Stomach smooth muscle (tissue), 2 donors: ENCODE measurements at regions not wholly inside any gene's neighbourhood (a gene's known extent, or its start where the extent isn't known, plus 50 kb on each side); places are given as distances from the start of the nearest gene placed in this dataset.
"Not testable (repeated sequence)": the region's sequence is repeated elsewhere in the genome, so short reads cannot be mapped to it uniquely, and the experiment has no call there.

Source experiments
- H3K27ac ChIP-seq: one replicate; pipeline ENCODE4 v1.7.0; 2013; ENCODE audit warnings: mild to moderate bottlenecking, low read length, inconsistent platforms
- H3K27me3 ChIP-seq, 2 donors: one replicate each; pipeline ENCODE4 v1.7.0; 2013; ENCODE audit warnings: low read length in 2 of 2; ENCODE audit not compliant: insufficient read depth in 2 of 2, control insufficient read depth in 1 of 2
- H3K36me3 ChIP-seq, 2 donors: one replicate each; pipeline ENCODE4 v1.7.0; 2013; ENCODE audit warnings: low read length in 2 of 2; ENCODE audit not compliant: control insufficient read depth in 2 of 2, insufficient read depth in 2 of 2
- H3K4me1 ChIP-seq: one replicate; pipeline ENCODE4 v1.7.0; 2013; ENCODE audit warnings: low read length; ENCODE audit not compliant: control insufficient read depth, insufficient read depth
- H3K4me3 ChIP-seq, 2 donors: one replicate each; pipeline ENCODE4 v1.7.0; 2013; ENCODE audit warnings: low read length in 2 of 2
- H3K9ac ChIP-seq, 2 donors: one replicate each; pipeline ENCODE4 v1.7.0; 2013; ENCODE audit warnings: low read length in 2 of 2, mild to moderate bottlenecking in 1 of 2
- H3K9me3 ChIP-seq, 2 donors: one replicate each; pipeline ENCODE4 v1.7.0; 2013; ENCODE audit warnings: low read length in 2 of 2; ENCODE audit not compliant: control insufficient read depth in 2 of 2
- donor health status: healthy.
- donor health status: Pancreatic carcinoma.

DNA sequence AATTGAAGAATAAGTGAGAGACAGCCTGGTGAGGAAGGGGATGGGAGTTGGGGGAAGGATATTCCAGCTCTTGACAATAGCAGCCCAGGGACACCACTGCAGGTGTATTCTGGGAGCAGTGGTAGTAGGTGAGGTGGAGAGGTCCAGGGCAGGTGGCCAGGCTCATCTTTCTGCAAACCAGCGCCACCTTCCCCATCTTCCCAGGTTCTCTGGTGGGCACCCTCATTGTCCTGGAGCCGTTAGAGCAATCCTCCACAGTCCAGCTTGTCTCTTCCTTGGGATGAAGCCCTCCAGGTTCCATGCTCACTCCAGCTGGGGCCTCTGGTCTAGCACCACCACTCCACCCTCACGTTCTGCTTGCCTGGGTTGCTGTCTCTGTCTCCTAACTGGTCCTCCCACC lies 97.0 kb downstream of the IER5 start:
- Histone ChIP-seq H3K9ac (no peak overlapping the region), H3K9me3 (no peaks in the 10 kb centered on the region), H3K4me3 (no peak overlapping the region), H3K27ac (no peak overlapping the region), H3K36me3 (no peaks in the 10 kb centered on the region), H3K27me3 (peaks cover 0 to 4% of the 10 kb centered on the region in 2 donors), H3K4me1 (peaks cover 6% of the 10 kb centered on the region)

- not testable (repeated sequence) for H3K4me3 ChIP-seq, H3K9ac ChIP-seq, H3K27me3 ChIP-seq, H3K4me1 ChIP-seq, H3K27ac ChIP-seq, H3K36me3 ChIP-seq, H3K9me3 ChIP-seq
These were observed 97.6 kb downstream of the IER5 start for GRCh38 chr1:181186133-181186532.

GRCh38 chr1:181187337-181188126 lies 99.0 kb downstream of the IER5 start:
- Histone ChIP-seq H3K4me3 (no peak overlapping the region), H3K9ac (no peak overlapping the region), H3K27me3 (peaks cover 0 to 4% of the 10 kb centered on the region in 2 donors), H3K4me1 (peaks cover 4% of the 10 kb centered on the region), H3K27ac (no peak overlapping the region), H3K36me3 (no peaks in the 10 kb centered on the region), H3K9me3 (no peaks in the 10 kb centered on the region)

GRCh38 chr1:181189245-181189644 lies 100.7 kb downstream of the IER5 start:
- Histone ChIP-seq H3K9ac (no peak overlapping the region), H3K27ac (no peak overlapping the region), H3K4me1 (peaks cover 4% of the 10 kb centered on the region)

GRCh38 chr1:181189691-181190363 lies 101.3 kb downstream of the IER5 start:
- Histone ChIP-seq H3K9ac (no peak overlapping the region), H3K4me3 (peak overlapping the region; percentile 21 to 29), H3K27ac (no peak overlapping the region), H3K4me1 (peaks cover 4% of the 10 kb centered on the region), H3K9me3 (no peaks in the 10 kb centered on the region), H3K36me3 (no peaks in the 10 kb centered on the region), H3K27me3 (peaks cover 0 to 4% of the 10 kb centered on the region in 2 donors)

More at GRCh38 chr1:181189245-181189644, 100.7 kb downstream of the IER5 start:
- Histone ChIP-seq H3K27me3 (peaks cover 0 to 4% of the 10 kb centered on the region in 2 donors), H3K9me3 (no peaks in the 10 kb centered on the region), H3K36me3 (no peaks in the 10 kb centered on the region), H3K4me3 (no peak overlapping the region)

DNA sequence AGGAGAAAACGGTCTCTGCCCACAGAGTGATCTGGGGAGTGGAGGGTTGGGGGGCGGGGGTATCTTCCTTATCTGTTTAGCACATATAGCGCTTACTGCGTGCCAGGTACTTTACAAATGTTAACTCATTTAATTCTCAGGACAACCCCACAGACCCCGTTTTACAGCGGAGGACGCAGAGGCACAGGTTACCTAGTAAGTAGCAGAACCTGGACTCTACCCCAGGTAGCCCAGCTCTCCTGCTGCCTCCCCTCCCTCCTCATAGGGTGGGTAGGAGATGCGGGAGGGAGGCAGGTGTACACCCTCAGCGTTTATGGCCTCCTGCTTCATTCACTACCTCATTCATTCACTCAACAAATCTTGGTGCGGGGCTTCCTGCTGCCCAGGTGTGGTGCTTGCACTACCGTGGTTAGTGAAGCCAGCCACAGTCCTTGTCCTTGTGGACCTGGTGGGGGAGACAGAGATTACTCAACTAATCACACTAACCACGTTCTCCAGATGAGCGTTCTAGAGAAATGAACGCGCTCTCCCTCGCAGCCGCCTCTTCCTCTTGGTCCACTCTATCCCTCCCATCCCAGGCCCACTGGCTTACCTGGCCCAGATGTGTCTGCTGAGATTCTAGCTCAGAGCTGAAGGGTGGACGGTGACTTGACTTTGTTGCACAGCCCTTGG lies 102.0 kb downstream of the IER5 start:
- H3K27ac ChIP-seq: no peak overlapping the region
- no peak overlapping the region for H3K9ac ChIP-seq
- H3K36me3 ChIP-seq: no peaks in the 10 kb centered on the region
- H3K27me3 ChIP-seq: peaks cover 0 to 4% of the 10 kb centered on the region in 2 donors
- H3K4me1 ChIP-seq: peaks cover 4% of the 10 kb centered on the region
- H3K9me3 ChIP-seq: no peaks in the 10 kb centered on the region
- H3K4me3 ChIP-seq: no peak overlapping the region

GRCh38 chr1:181191494-181192040 lies 103.1 kb downstream of the IER5 start:
- Histone ChIP-seq H3K27me3 (peaks cover 2 to 4% of the 10 kb centered on the region in 2 donors), H3K27ac (no peak overlapping the region), H3K4me3 (no peak overlapping the region), H3K36me3 (no peaks in the 10 kb centered on the region), H3K9me3 (no peaks in the 10 kb centered on the region), H3K9ac (no peak overlapping the region), H3K4me1 (peaks cover 4% of the 10 kb centered on the region)

DNA sequence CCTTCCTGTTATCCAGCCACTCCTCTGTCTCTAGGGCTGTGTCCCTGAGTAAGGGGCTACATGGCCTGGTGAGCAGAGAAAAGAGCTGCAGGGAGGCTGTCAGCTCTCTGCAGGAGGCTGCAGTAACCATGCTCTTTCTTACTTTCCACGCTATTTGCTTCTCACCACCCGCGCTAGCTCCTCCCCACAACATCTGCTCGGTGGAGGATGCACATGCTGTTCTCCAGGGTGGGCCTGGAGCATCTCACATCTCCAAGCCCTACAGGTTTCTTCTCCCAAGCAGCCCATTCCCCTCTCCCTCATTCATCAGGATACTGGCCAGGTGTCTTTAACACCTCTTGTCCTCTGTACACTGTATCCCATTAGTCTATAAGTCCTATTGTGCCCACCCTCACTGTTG lies 103.8 kb downstream of the IER5 start:
- Histone ChIP-seq H3K9me3 (no peaks in the 10 kb centered on the region), H3K9ac (no peak overlapping the region), H3K36me3 (no peaks in the 10 kb centered on the region), H3K4me1 (peaks cover 4% of the 10 kb centered on the region), H3K27ac (no peak overlapping the region), H3K27me3 (peaks cover 2 to 4% of the 10 kb centered on the region in 2 donors), H3K4me3 (no peak overlapping the region)

DNA sequence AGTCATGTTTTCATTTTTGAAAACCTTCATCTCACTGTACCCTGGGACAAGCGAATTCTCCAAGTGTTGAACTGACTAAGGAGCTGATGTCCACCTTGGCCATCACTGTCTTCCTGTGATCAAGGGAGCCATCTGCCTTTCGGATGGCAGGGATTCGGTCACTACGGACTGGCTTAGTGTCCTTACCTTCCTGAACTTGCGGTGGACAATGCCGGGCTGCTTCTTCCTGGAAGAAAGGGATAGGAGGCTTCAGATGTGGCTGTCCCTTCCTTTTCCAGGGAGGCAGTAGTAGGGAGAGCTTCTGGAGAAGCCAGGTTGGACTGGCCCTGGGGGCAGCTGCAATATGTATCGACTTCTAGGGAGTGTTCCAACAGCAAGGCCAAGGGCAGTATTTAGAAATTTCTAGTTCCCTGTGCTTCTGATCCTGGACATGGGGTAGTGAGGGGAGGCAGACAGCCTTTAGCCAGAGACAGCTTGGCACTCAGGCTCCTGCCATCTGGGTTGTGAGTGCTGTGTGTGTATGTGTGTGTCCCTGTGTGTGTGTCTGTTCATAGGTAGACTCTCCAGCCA lies 114.6 kb downstream of the IER5 start:
- Histone ChIP-seq H3K36me3 (no peaks in the 10 kb centered on the region), H3K27ac (no peak overlapping the region), H3K27me3 (peaks cover 0 to 5% of the 10 kb centered on the region in 2 donors), H3K9me3 (no peaks in the 10 kb centered on the region), H3K4me3 (no peak overlapping the region), H3K4me1 (no peaks in the 10 kb centered on the region), H3K9ac (no peak overlapping the region)

DNA sequence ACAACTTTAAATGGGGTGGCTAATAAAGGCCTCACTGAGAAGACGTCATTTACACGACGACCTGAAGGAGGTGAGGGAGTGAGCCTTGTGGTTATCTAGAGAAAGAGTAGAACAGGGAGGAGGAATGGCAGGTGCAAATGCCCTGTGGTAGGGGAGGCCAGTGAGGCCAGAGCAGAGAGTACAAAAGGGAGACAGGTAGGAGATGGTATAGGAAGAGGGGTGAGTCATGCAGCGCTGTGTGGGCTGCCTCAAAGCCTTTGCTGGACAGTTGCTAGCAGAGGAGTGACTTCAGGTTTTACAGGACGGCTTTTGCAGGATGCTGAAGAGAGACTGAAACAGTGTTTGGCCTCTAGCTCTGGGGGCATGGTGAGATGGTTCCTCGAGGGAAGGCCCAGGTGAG lies 116.0 kb downstream of the IER5 start:
- Histone ChIP-seq H3K9me3 (no peaks in the 10 kb centered on the region), H3K4me3 (no peak overlapping the region), H3K4me1 (no peaks in the 10 kb centered on the region), H3K9ac (no peak overlapping the region), H3K27ac (no peak overlapping the region), H3K36me3 (no peaks in the 10 kb centered on the region), H3K27me3 (peaks cover 0 to 5% of the 10 kb centered on the region in 2 donors)
